GM19452 (cell line): ENCODE measurements at regions not wholly inside any gene's neighbourhood (a gene's known extent, or its start where the extent isn't known, plus 50 kb on each side); places are given as distances from the start of the nearest gene placed in this dataset.

Source experiments
- ATAC-seq: cut with Tn5 transposase; IDR thresholded peaks from one replicate; pipeline ENCODE4 v1.9.1; 2021; ENCODE audit not compliant: unreplicated experiment

GRCh38 chr4:31052519-31052918, 332.4 kb downstream of the PCDH7 start:
- no peak for ATAC-seq

- no peak for ATAC-seq
These were observed 333.3 kb downstream of the PCDH7 start for GRCh38 chr4:31053451-31053850.

GRCh38 chr4:31054295-31054694, 334.1 kb downstream of the PCDH7 start:
- no peak for ATAC-seq

- ATAC-seq: no peak
These were observed 338.5 kb downstream of the PCDH7 start for GRCh38 chr4:31058656-31059055.

- ATAC-seq: no peak
These were observed 339.8 kb downstream of the PCDH7 start for GRCh38 chr4:31059753-31060522.

- no peak for ATAC-seq
These were observed 344.9 kb downstream of the PCDH7 start for GRCh38 chr4:31065086-31065485.

GRCh38 chr4:31068257-31069075, 348.3 kb downstream of the PCDH7 start:
- ATAC-seq: no peak

GRCh38 chr4:31069151-31069550, 349.0 kb downstream of the PCDH7 start:
- no peak for ATAC-seq

- ATAC-seq: no peak
These were observed 351.6 kb downstream of the PCDH7 start for GRCh38 chr4:31071508-31072486.

- ATAC-seq: no peak
These were observed 355.8 kb downstream of the PCDH7 start for GRCh38 chr4:31075969-31076368.

- no peak for ATAC-seq
These were observed 358.5 kb downstream of the PCDH7 start for GRCh38 chr4:31078661-31079060.

- ATAC-seq: no peak
These were observed 360.7 kb downstream of the PCDH7 start for GRCh38 chr4:31080887-31081286.

GRCh38 chr4:31081366-31081765, 361.2 kb downstream of the PCDH7 start:
- ATAC-seq: no peak

- no peak for ATAC-seq
These were observed 363.3 kb downstream of the PCDH7 start for GRCh38 chr4:31083456-31083855.

- ATAC-seq: no peak
These were observed 364.7 kb downstream of the PCDH7 start for GRCh38 chr4:31084806-31085416.

- ATAC-seq: no peak
These were observed 365.5 kb downstream of the PCDH7 start for GRCh38 chr4:31085689-31086088.

GRCh38 chr4:31086756-31087330, 366.7 kb downstream of the PCDH7 start:
- no peak for ATAC-seq

GRCh38 chr4:31088600-31089230, 368.5 kb downstream of the PCDH7 start:
- no peak for ATAC-seq

- no peak for ATAC-seq
These were observed 369.6 kb downstream of the PCDH7 start for GRCh38 chr4:31089815-31090214.

GRCh38 chr4:31094474-31094873, 374.3 kb downstream of the PCDH7 start:
- no peak for ATAC-seq
